Liver (tissue), 7 donors: ENCODE measurements at regions not wholly inside any gene's neighbourhood (a gene's known extent, or its start where the extent isn't known, plus 50 kb on each side); places are given as distances from the start of the nearest gene placed in this dataset.

ENCODE experiments used
- DNase-seq: peaks from one replicate; pipeline ENCODE4 v3.0.0-alpha.2; 2017; ENCODE audit warnings: low spot score
- H3K27ac ChIP-seq, 2 donors: one replicate each; pipeline ENCODE4 v1.7.0; 2013; ENCODE audit warnings: inconsistent platforms in 2 of 2, low read length in 2 of 2, control low read depth in 1 of 2, low read depth in 1 of 2, mild to moderate bottlenecking in 1 of 2
- H3K27me3 ChIP-seq, 4 donors: one replicate each; pipeline versions ENCODE4 v1.6.1 to v1.7.0; 2013; ENCODE audit warnings: low read length in 3 of 4, inconsistent platforms in 1 of 4, mild to moderate bottlenecking in 1 of 4, moderate library complexity in 1 of 4; ENCODE audit not compliant: control insufficient read depth in 4 of 4, insufficient read depth in 4 of 4
- H3K36me3 ChIP-seq, 4 donors: one replicate each; pipeline versions ENCODE4 v1.6.1 to v1.7.0; 2013; ENCODE audit warnings: low read length in 3 of 4, mild to moderate bottlenecking in 3 of 4, low read depth in 1 of 4, moderate library complexity in 1 of 4; ENCODE audit not compliant: control insufficient read depth in 4 of 4, insufficient read depth in 3 of 4
- H3K4me1 ChIP-seq, 4 donors: one replicate each; pipeline versions ENCODE4 v1.6.1 to v1.7.0; 2013; ENCODE audit warnings: low read length in 3 of 4, mild to moderate bottlenecking in 3 of 4, moderate library complexity in 1 of 4; ENCODE audit not compliant: control insufficient read depth in 4 of 4, insufficient read depth in 4 of 4
- H3K4me3 ChIP-seq, 3 donors: one replicate each; pipeline versions ENCODE4 v1.6.1 to v1.7.0; 2013; ENCODE audit warnings: low read length in 3 of 3, control low read depth in 1 of 3, low read depth in 1 of 3, mild to moderate bottlenecking in 1 of 3
- H3K9ac ChIP-seq, 2 donors: one replicate each; pipeline ENCODE4 v1.7.0; 2013; ENCODE audit warnings: low read length in 2 of 2, mild to moderate bottlenecking in 2 of 2, moderate library complexity in 2 of 2, control low read depth in 1 of 2, low read depth in 1 of 2
- H3K9me3 ChIP-seq, 4 donors: one replicate each; pipeline versions ENCODE4 v1.6.1 to v1.7.0; 2013; ENCODE audit warnings: low read length in 3 of 4; ENCODE audit not compliant: control insufficient read depth in 4 of 4
- ATF3 ChIP-seq: IDR thresholded peaks from 2 replicates; pipeline ENCODE4 v1.6.1; 2016; ENCODE audit warnings: antibody characterized with exemption
- EGR1 ChIP-seq, 2 donors: IDR thresholded peaks; 2 replicates each; pipeline ENCODE4 v1.6.1; 2016 to 2018; ENCODE audit warnings: antibody characterized with exemption in 2 of 2, low read depth in 2 of 2
- FOXA1 ChIP-seq: IDR thresholded peaks from 2 replicates; pipeline ENCODE4 v1.6.1; 2016; ENCODE audit warnings: antibody characterized with exemption
- GABPA ChIP-seq, 2 donors: IDR thresholded peaks in 1 of 2; conservative IDR thresholded peaks in 1 of 2; 2 replicates each; pipeline ENCODE4 v1.6.1; 2016; ENCODE audit warnings: antibody characterized with exemption in 2 of 2, mild to moderate bottlenecking in 1 of 2, moderate library complexity in 1 of 2
- HNF4A ChIP-seq, 2 donors: conservative IDR thresholded peaks; 2 replicates each; pipeline ENCODE4 v1.6.1; 2016; ENCODE audit warnings: antibody characterized with exemption in 2 of 2, mild to moderate bottlenecking in 2 of 2
- HNF4G ChIP-seq: IDR thresholded peaks from 2 replicates; pipeline ENCODE4 v1.6.1; 2016; ENCODE audit warnings: antibody characterized with exemption
- JUND ChIP-seq, 2 donors: IDR thresholded peaks; 2 replicates each; pipeline ENCODE4 v1.6.1; 2016; ENCODE audit warnings: antibody characterized with exemption in 2 of 2
- NR2F2 ChIP-seq: IDR thresholded peaks from 2 replicates; pipeline ENCODE4 v1.6.1; 2016; ENCODE audit warnings: antibody characterized with exemption
- RAD21 ChIP-seq, 2 donors: IDR thresholded peaks; 2 replicates each; pipeline ENCODE4 v1.6.1; 2016; ENCODE audit warnings: antibody characterized with exemption in 2 of 2, mild to moderate bottlenecking in 2 of 2
- RXRA ChIP-seq, 2 donors: IDR thresholded peaks; 2 replicates each; pipeline ENCODE4 v1.6.1; 2017 to 2018; ENCODE audit warnings: antibody characterized with exemption in 2 of 2, mild to moderate bottlenecking in 1 of 2
- SP1 ChIP-seq: IDR thresholded peaks from 2 replicates; pipeline ENCODE4 v1.6.1; 2018; ENCODE audit warnings: antibody characterized with exemption, mild to moderate bottlenecking
- TAF1 ChIP-seq: conservative IDR thresholded peaks from 2 replicates; pipeline ENCODE4 v1.6.1; 2016; ENCODE audit warnings: antibody characterized with exemption, mild to moderate bottlenecking
- YY1 ChIP-seq: IDR thresholded peaks from 2 replicates; pipeline ENCODE4 v1.6.1; 2016; ENCODE audit warnings: antibody characterized with exemption, mild to moderate bottlenecking
- WGBS: extraction: QIAGEN DNeasy Blood & Tissue Kit; methylation state at CpG from one replicate; pipeline ENCODE4 v1.1.7; 2013; 5-methylcytosine and 5-hydroxymethylcytosine counted together
- TF ChIP-seq, protein P1 (sequence below): IDR thresholded peaks from 2 replicates; pipeline ENCODE4 v1.6.1; 2016; ENCODE audit warnings: antibody characterized with exemption
- donor health status: healthy.
- donor health status: healthy.
- donor health status: healthy.
- donor health status: healthy.

DNA sequence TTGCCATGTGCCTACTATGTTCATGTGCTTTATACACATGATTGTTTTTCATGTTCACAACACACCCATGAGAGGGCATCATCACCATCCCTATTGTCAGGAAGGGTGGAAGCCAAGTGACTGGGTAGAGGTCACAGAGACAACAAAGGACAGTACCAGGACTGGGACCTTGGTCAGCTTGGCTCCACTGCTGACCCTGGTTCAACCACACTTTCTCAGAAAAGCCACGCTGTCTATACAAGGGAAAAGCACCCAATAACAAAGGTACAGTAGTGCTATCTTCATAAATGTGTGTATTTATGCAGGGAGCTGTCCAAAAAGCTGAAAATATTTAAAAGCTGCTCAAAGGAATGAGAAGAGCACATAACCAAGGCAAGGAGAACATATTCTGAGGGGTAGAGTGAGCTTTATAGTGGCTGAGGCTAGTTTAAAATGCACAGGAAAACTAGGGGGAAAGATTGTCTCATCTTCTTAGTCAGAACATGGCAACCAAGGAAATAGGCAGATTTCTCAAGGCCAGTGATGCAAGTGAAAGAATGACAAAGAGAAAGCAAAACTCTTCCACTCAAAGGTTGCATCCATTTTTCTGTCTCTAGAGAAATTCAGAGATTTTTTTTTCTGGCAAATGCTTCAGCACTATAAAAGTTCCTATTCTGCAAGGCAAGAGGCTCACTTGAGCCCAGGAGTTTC lies 415.0 kb downstream of the FOXO1 start:
- DNase-seq, result no peak
- peaks cover 0 to 1% (median 0%) of the 10 kb centered on the region in 4 donors for H3K9me3 ChIP-seq
- H3K27me3 ChIP-seq, result no peaks in the 10 kb centered on the region
- H3K36me3 ChIP-seq, result no peaks in the 10 kb centered on the region
- H3K27ac ChIP-seq, result no peak overlapping the region
- no peak overlapping the region for H3K4me3 ChIP-seq
- no peaks in the 10 kb centered on the region for H3K4me1 ChIP-seq
- WGBS, result 27% methylated on average over 1 of the region's 1 CpG
- H3K9ac ChIP-seq, result no peak overlapping the region
- TF ChIP-seq, protein P1, sequence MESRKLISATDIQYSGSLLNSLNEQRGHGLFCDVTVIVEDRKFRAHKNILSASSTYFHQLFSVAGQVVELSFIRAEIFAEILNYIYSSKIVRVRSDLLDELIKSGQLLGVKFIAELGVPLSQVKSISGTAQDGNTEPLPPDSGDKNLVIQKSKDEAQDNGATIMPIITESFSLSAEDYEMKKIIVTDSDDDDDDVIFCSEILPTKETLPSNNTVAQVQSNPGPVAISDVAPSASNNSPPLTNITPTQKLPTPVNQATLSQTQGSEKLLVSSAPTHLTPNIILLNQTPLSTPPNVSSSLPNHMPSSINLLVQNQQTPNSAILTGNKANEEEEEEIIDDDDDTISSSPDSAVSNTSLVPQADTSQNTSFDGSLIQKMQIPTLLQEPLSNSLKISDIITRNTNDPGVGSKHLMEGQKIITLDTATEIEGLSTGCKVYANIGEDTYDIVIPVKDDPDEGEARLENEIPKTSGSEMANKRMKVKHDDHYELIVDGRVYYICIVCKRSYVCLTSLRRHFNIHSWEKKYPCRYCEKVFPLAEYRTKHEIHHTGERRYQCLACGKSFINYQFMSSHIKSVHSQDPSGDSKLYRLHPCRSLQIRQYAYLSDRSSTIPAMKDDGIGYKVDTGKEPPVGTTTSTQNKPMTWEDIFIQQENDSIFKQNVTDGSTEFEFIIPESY, result no peak
- TF ChIP-seq EGR1 (IDR thresholded peaks at IDR 0.05; ENCODE audit: low read depth in 2 of 2) (no peak), HNF4A (conservative IDR thresholded peaks at IDR 0.05) (no peak), GABPA (IDR thresholded peaks at IDR 0.05 in 1 of 2, conservative IDR thresholded peaks at IDR 0.05 in 1 of 2) (no peak), RAD21 (IDR thresholded peaks at IDR 0.05) (peak in 1 of 2 donors; percentile 20), FOXA1 (no peak), NR2F2 (no peak)

GRCh38 chr13:40252241-40252640 lies 414.2 kb downstream of the FOXO1 start:
- H3K9ac ChIP-seq, result no peak overlapping the region
- H3K4me3 ChIP-seq, result no peak overlapping the region
- H3K36me3 ChIP-seq, result no peaks in the 10 kb centered on the region
- no peak overlapping the region for H3K27ac ChIP-seq
- TF ChIP-seq YY1 (no peak), ATF3 (no peak), JUND (IDR thresholded peaks at IDR 0.05) (no peak), RAD21 (IDR thresholded peaks at IDR 0.05) (no peak), NR2F2 (no peak), FOXA1 (no peak), HNF4G (no peak), SP1 (no peak), RXRA (IDR thresholded peaks at IDR 0.05) (no peak), TAF1 (no peak)
- TF ChIP-seq, protein P1, result no peak
- 96% methylated on average over 3 of the region's 3 CpGs for WGBS
- peaks cover 0 to 1% (median 0%) of the 10 kb centered on the region in 4 donors for H3K9me3 ChIP-seq
- DNase-seq, result no peak
- no peaks in the 10 kb centered on the region for H3K4me1 ChIP-seq
- no peaks in the 10 kb centered on the region for H3K27me3 ChIP-seq

GRCh38 chr13:40252676-40253075 lies 413.8 kb downstream of the FOXO1 start:
- peaks cover 0 to 1% (median 0%) of the 10 kb centered on the region in 4 donors for H3K9me3 ChIP-seq
- H3K9ac ChIP-seq, result no peak overlapping the region
- no peaks in the 10 kb centered on the region for H3K27me3 ChIP-seq
- H3K27ac ChIP-seq, result no peak overlapping the region
- H3K4me1 ChIP-seq, result no peaks in the 10 kb centered on the region
- DNase-seq, result no peak
- 81% methylated on average over 3 of the region's 3 CpGs for WGBS
- TF ChIP-seq EGR1 (IDR thresholded peaks at IDR 0.05; ENCODE audit: low read depth in 2 of 2), result no peak
- no peak for TF ChIP-seq RAD21 (IDR thresholded peaks at IDR 0.05)
- no peak for TF ChIP-seq SP1
- H3K36me3 ChIP-seq, result no peaks in the 10 kb centered on the region
- H3K4me3 ChIP-seq, result no peak overlapping the region
